Germinal center (tissue), 1 donor: ENCODE measurements at regions not wholly inside any gene's neighbourhood (a gene's known extent, or its start where the extent isn't known, plus 50 kb on each side); places are given as distances from the start of the nearest gene placed in this dataset.

Experiments
- DNase-seq: peaks from one replicate; pipeline ENCODE4 v3.0.0; 2012; ENCODE audit warnings: mixed read lengths, low spot score

DNA sequence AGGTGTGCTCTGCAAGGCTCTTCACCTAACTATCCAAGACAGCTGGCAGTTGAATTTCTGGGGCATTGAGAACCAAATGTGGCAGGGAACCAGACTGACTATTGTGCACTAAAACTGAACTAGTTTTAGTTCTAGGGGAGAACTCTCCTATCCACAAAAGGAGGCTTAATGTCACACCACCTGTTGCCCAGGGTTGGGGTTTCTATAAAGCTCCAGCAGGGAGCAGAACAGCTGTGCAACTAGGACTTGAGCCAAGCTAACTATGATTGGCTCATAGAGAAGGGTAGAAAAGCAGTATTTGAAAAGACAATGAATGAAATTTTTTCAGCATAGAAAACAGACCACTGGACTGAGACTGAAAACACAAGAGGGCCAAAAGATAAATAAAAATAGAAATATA, 53.3 kb upstream of the FGGY start:
- DNase-seq = no peak

GRCh38 chr1:59243978-59244377, 52.9 kb upstream of the FGGY start:
- DNase-seq = no peak

- DNase-seq = no peak
These were observed 52.0 kb upstream of the FGGY start for GRCh38 chr1:59244891-59245290.
